MM.1S (cell line): ENCODE measurements at regions not wholly inside any gene's neighbourhood (a gene's known extent, or its start where the extent isn't known, plus 50 kb on each side); places are given as distances from the start of the nearest gene placed in this dataset.

Experiments
- EZH2 ChIP-seq: fragments of 300-600 bp; sonication (generic); optimal IDR thresholded peaks from 2 replicates; pipeline ENCODE3; 2017; ENCODE audit warnings: low read depth, mild to moderate bottlenecking, antibody characterized with exemption, low read length, mixed read lengths
- TF ChIP-seq, protein P1 (sequence below): fragments of 300-600 bp; sonication (generic); IDR thresholded peaks from 2 replicates; pipeline ENCODE4 v1.5.1; 2016; ENCODE audit warnings: antibody characterized with exemption, low read length, mixed read lengths

DNA sequence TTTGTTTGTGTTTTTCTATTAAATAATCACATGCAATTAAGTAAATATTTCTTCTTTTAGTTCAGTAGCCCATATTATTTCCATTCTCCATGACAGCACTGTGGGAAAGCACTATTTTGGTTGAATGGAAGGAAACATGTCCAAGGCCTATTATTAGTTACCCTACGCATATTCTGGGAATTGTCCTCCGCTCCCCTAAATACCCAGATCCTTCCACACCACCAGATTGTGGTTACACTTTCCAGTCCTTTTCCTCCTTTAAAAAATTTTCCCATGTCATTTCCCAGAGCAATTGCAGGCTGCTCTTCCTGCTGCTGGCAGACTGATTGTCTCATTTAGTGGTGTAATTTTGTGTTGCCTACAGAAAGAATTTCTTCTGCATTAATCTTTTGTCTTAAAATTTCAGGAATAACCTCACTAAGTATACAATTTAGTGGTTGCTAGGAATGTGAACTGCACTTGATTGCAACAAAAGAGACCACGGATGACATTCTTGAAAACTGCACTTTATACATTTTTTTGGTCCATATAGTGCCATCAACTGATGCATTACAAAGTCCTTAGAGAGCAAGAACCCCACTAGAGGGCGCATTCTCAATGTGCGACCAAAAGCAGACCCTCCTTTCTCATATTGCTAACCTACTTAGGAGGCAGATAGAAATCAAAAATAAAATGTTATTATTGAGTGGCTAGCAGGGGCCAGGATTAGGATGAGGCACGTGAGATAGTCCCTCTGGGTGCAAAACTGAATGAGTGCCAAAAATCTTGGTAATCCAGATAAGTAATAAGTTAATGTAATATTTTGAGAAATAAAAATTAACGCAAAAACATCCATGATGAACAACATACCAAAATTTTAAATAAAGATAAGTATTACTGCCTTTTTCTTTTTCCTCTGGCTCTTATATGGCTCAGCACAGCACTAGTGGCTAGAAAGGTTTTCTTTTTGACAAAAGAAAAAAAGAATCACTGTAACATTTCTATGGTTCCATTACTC, 98.8 kb upstream of the IQCM start:
- TF ChIP-seq, protein P1, sequence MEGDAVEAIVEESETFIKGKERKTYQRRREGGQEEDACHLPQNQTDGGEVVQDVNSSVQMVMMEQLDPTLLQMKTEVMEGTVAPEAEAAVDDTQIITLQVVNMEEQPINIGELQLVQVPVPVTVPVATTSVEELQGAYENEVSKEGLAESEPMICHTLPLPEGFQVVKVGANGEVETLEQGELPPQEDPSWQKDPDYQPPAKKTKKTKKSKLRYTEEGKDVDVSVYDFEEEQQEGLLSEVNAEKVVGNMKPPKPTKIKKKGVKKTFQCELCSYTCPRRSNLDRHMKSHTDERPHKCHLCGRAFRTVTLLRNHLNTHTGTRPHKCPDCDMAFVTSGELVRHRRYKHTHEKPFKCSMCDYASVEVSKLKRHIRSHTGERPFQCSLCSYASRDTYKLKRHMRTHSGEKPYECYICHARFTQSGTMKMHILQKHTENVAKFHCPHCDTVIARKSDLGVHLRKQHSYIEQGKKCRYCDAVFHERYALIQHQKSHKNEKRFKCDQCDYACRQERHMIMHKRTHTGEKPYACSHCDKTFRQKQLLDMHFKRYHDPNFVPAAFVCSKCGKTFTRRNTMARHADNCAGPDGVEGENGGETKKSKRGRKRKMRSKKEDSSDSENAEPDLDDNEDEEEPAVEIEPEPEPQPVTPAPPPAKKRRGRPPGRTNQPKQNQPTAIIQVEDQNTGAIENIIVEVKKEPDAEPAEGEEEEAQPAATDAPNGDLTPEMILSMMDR, result peak; percentile 85
- TF ChIP-seq EZH2, result no peak
